ENCODE measurements at regions not wholly inside any gene's neighbourhood (a gene's known extent, or its start where the extent isn't known, plus 50 kb on each side); places are given as distances from the start of the nearest gene placed in this dataset.

- TF ChIP-seq CTCF (IDR thresholded peaks at IDR 0.05; ENCODE audit: insufficient read depth, low read length, poor library complexity, severe bottlenecking) (no peak), EZH2phosphoT487 (conservative IDR thresholded peaks at IDR 0.05; ENCODE audit: low read length) (no peak)
Measured at GRCh38 chr1:81201779-81202178, 599.0 kb upstream of the ADGRL2 start.

All from SU-DHL-6 (cell line).